ENCODE measurements at regions not wholly inside any gene's neighbourhood (a gene's known extent, or its start where the extent isn't known, plus 50 kb on each side); places are given as distances from the start of the nearest gene placed in this dataset.

DNA sequence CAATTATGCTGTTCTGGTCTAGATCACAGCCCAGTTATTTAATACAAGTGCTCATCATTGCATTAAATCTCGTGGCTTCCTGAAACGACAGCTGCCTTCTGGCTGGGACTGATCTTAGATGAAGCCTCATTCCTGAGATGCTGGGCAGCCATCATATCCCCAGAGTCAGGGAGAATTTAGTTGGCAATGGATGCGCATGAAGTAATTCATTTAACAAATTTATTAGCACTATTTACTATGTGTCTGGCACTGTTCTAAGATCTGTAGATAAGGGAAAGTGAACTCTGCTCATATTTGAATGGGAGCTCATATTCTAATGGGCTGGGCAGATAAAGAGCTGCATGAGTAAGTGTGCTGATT is 244.7 kb downstream of the KCNS3 start:
- no peak for DNase-seq

DNA sequence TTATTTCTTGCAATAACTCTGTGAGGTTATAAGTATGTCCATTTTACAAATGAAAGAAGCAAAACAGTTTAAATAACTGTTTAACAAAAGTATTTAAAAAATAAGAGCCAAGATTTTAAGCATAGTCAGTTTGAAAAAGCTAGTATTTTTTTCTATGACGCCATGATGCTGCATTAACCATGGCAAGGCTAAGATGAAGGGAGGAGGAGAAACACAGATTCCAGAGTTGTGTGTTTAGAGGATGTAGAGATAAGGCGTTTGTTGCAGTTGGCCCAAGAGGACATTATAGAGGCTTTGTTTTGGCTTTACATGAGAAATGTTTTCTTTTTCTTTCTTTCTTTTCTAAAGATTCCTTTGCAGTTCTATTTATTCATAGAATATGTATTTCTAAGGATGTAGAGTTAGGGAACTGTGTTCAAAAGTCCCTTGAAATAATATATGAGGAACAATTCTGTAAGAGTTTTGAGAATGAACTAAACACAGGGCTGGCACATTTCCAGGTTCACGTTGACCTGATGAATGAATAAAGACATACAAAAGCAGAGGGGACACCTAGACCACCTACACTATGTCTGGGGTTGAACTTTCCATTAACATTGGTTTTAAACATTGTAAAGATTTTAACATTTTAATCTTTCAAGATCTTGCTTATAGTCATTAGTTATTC is 244.2 kb downstream of the KCNS3 start:
- DNase-seq = no peak

DNA sequence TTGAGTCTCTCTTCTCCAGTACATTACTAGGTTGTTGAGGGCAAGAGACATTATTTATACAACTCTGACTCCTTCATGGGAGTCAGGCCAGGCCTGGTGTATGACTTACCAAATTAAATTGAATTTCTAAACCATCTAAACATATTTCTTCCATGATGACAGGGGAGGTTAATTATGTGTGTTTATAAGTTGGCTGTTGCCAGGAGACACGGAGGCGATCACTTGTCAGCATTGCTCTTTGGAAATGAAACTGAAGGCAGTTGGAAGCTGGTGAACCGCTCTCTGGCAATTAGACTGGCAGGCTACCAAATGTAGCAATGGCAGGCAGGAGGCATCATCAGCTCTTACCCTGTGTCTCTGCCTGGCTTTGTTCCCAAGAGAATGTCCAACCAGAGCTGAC is 241.4 kb downstream of the KCNS3 start:
- no peak for DNase-seq

DNA sequence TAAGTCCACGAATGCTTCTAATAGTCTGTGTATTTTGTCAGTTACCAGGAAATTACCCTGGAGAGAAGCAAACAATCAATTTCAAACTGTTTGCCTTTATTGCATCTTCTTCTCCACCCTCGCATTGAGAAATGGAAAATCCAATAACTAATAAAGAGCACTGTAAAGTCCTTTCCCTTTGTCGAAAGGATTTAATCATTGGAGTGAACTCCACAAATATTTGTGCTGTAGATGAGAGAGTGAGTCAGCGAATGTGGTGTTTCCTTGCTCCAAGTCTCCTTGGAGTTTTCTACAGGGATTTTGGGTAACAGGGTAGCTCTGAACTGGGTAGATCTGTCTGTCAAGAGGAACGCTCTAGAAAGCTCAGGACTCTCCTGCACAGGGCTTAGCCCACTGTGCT is 240.2 kb downstream of the KCNS3 start:
- DNase-seq = no peak

DNA sequence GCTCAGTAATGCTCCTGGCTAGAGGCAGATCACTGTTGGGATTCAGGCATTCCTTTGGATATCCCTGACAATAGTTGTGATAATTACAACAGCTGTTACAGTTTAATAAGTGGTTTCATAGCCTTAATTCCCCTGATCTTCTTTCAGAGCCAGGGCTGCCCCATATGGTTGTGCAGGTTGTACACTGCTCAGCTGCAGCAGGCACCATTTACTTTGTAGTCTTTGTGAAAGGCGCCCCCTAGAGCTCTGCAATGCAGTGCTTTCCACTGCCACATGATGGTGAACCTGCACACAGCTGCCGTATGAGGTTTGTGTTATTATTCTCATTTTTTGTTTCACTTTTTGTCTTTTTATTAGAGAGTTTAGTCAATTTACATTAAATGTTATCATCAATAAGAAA is 239.1 kb downstream of the KCNS3 start:
- DNase-seq = peak; percentile 57 to 66

DNA sequence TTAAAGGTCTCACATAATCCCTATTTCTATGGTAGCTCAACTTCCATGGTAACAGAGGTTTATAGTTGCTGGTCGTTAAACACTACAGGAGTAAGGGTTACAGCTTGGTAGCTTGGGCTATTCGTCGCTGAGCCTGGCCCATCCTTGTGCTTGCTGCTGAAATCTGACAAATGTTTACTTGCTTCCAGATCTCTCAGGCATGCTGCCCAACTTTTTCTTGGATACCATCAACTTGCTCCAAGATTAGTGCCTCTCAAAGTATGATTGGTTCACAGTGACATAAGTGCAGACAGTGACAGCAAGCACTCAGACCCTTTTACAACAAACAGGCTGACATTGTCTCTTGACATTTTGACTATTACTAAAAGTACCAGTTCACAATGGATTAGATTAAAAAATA is 231.8 kb downstream of the KCNS3 start:
- no peak for DNase-seq

DNA sequence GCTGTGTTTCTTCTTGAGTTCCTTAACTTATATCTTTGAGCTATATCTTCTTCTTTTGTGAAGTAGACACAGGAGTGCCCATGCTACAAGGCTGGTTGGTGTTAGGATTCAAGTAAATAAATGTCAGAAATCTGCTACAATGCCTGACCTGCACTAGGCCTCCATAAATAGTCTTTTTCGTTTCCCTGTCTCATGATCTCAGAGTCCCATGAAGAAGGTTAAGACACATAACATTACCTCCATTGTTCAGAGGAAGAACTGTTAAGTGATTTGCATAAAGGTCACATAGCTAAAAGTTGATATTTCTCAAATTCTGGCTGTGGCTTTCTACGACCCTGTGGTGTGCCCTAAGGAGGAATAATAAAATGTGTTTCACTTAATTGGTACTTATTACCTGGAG is 228.4 kb downstream of the KCNS3 start:
- no peak for DNase-seq

DNA sequence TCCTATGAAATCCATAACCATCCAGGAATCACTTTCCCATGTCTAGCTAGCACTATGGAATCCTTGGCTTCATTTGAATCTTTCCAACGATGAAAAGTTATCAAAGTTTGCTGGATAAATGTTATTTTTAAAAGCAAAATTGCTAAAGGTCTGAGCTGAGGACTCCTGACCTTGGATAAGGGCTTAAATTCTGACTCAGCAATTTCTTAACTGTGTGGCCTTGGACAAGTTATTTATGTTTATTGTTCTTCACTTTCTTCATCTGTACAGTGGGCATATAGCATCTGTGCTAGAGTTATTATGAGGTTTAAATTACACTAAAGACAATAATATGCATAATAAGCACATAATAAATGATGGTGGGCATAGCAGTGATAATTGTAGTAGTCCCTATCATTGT is 227.5 kb downstream of the KCNS3 start:
- DNase-seq = no peak

DNA sequence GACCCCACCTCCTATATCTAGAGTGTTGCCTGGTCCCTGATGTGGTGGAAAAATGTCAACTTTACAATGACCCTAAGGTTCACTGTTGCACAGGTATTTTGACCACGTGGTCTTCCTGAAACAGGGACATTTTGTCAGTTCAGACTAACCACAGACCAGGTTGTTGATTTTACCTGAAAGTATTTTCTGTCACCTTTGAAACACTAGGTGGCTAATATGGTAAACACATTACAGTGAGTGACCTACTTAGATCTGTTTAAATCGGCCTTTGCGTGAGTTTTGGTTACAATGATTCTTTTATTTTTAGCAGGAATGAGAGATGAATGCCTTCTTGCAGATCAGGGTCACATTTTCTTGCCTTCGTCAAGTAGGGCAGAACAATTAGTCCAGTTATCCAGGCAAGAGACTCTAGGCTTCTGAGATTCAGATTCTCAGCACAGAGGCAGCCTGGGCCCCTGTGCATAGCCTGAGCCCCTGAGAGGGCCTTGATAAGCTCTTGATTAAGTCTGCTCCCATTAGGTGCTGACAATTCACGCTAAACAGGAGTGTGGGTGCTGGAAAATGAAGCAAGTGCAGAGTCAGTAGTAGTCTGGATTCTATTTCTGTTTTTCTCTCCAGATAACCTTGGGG is 226.2 kb downstream of the KCNS3 start:
- DNase-seq = no peak

DNA sequence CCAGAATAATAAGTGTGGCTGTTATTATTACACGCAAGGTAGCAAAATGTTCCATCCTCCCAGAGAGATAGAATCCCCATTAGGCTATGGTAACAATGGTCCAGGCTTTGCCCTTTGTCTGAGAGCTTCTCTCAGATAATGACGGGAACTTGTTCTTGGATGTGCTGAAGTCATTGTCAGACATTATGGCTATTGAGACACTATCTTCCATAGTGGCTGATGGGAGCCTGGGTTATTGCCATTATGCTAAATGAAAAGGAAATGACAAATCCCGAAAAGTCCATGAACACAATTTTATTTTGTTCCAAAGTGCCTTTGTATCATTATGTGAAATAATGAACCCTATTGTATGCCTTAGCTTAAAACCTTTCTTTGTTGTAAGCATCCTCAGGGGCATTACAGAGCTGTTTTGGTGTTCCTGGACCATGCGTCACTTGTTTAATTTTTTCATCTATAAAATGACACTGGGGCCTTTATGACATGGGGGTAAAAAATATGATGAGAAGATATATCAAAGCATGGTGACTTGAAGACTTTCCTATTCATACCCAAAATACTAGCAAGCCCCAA is 218.5 kb downstream of the KCNS3 start:
- no peak for DNase-seq

DNA sequence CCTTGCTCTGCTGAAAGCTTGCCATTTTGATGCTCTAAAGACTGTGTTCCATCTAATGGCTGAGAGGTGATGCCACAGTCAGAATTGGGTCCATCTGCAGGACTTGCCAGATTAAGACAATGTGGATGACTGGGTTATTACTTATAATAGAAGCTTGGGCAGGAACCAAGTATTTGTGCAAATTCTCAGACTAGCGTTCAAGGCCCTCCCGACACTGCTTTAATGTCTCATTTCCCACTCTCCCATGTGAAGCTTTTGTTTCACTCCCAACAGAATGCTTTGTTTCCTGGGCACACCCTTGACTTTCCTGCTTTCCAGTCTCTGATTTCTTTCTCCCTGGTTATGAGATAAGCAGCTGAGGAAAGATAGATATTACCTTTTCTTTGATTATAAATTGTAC is 215.8 kb downstream of the KCNS3 start:
- no peak for DNase-seq

DNA sequence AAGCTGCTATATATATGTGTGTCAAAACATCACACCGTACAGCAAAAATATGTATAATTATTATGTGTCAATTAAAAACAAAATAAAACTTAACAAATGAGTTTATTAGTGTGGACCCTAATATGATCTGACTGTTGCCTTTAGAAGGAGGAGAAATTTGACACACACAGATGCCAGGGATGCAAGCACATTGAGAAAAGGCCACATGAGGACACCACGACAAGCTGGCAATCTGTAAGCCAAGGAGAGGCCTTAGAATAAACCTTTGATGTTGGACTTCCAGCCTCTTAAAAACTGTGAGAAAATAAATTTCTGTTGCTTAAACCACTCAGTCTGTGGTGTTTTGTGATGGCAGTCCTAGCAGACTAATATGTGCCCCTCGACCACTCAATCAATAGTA is 214.7 kb downstream of the KCNS3 start:
- no peak for DNase-seq

DNA sequence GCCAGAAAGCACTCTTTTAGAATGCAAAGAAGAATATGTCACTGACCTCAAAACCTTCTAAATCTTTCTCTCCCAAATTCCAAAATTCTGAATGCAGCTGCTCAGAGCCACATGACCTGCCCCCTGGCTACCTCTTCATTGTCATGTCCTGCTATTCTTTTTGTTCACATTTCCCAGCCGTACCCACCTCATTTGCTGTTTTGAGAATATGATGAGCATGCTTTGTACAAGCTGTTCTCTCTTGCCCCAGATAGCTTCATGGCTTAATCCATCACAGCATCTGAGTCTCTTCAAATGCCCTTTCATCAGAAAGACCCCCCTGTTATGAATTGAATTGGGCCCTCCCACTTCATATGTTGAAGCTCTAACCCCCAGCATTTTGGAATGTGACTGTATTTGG is 214.3 kb downstream of the KCNS3 start:
- no peak for DNase-seq

DNA sequence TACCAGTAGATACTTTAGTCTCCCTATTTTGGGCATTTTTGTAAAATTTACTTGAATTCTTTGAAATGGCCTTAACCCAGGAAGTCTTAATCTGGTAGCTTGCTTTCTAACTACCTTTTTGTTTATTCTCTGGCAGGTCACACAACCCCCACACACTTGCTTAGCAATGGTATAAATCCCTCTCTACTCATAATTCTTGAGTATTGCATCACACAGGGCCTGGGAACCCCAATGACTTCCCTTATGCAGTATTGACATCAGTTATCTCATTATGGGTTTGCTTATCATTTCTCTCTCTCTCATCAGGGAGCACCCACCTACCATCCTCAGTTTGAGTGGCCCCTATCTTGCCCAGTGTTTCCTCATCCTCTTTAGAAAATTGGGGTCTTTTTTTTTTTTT is 207.1 kb downstream of the KCNS3 start:
- DNase-seq = no peak

DNA sequence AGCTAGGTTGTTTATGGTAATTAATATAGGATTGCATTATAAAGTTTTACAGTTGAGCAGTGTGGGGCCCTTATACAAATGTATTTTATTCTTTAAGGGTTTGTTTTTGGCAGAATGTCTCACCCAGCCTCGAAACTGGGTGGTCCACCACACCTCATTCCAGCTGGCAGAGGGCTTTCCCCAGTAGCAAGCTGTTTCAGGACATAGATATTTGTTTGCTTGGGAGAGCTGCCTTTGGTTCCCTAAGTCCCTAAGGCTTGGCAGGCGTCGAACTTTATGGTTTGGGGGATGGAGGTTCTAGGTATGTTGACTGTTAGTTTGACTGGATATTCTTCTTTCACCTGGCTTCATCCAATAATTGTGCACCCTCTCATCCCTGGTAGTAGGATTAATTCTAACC is 205.9 kb downstream of the KCNS3 start:
- no peak for DNase-seq

DNA sequence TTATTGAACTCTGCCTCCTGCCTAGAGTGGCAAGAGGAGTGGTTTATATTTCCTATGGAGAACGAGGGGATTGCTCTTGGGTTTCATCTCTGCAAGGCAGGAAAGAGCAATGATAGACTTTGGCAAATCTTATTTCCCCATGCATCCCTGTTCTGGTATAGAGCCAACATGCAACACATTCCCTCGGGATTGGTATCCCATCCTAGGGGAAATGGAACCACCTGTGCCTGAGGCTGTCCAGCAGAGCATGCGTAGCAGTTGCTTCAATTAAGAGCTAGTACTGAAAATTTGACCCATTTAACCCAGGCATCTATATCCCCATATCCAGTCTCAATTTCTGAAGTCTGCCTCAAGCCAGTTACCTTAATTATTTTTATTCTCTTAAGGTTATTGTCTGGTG is 205.3 kb downstream of the KCNS3 start:
- no peak for DNase-seq

DNA sequence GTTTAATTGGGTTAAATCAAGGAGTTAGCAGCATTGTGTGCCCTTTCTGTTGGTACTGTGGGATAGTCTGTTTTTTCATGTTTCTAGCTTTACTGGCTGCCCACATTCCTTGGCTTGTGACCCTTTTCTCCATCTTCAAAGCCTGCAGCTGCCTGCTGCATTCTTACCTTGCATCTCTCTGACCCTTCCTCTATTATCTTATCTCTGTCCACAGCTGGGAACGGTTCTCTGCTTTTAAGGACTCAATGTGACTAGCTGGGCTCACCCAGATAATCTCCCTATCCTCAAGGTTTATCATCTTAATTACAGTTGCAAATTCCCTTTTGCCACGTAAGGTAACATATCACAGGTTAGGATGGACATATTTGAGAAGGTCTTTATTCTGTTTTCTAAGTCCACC is 199.7 kb downstream of the KCNS3 start:
- DNase-seq = no peak

DNA sequence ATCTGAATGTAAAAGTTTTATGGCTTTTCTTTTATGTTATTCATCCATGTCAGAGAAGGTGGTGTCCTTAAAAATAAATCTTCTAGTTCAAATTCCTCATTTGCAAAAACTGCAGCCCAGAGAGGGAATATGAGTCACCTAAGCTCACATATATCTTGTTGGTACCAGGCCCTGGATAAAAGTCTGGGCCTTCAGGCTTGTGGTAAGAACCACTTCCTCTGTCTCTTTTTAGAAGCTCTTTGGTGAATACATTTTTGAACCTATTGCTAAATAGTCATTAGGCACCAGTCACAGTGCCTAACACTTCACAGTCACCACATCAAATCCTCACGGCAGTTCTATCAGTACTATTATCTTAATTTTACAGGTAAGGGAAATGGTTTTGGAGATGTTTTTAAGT is 199.2 kb downstream of the KCNS3 start:
- DNase-seq = peak; percentile 95 to 96

DNA sequence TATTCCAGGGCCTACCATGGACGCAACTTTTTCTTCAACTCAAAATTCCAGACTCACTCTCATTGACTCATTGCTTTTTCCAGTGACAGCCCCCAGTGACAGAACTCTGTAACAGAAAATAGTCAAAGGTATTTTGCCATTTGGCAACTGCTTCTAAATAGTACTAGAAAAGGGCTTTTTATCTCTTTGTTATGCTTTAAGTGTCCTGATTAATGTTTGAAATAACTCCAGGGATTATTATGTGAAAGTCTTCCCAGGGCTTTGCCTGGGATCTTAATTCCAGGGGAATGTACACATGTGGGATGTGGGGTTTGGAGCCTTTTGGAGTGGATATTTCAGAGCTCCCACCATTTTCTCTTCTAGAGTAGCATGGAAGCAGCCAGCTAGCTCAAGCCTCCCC is 198.8 kb downstream of the KCNS3 start:
- no peak for DNase-seq

DNA sequence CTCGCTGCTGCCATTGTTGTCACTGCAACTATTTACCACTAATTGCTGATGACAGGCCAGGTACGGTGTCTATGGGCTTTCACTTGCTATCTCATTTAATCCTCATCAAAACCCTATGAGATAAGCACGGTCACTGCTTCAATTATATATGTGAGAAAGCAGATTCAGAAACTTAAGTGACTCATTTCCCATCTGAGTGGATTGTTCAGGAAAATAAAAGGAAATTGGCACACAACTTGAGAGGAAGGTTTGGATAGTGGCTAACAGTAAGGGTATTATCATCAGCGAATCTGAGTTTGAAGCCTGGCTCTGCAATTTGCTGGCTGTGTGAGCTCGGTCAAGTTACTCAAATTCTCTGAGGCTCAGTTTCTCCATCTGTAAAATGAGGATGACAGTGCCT is 196.0 kb downstream of the KCNS3 start:
- DNase-seq = no peak

DNA sequence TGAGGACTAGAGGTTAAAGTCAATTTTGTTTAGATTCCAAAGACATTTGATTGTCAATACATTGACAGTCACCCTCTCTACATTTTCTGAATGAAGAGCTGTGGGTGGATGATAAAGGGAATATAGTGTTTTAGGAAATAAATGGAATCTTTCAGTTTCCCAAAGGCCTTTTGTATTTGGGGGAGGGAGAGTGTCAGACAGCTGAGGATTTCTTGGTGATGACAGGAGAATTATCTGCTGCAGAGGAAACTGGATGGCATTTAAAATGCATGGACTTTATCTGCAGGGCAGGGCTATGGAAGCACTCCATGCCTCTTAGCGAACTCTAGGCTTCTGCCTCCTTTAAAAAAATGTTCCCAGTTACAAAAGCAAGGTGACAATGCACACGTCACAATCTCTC is 195.1 kb downstream of the KCNS3 start:
- DNase-seq = no peak

DNA sequence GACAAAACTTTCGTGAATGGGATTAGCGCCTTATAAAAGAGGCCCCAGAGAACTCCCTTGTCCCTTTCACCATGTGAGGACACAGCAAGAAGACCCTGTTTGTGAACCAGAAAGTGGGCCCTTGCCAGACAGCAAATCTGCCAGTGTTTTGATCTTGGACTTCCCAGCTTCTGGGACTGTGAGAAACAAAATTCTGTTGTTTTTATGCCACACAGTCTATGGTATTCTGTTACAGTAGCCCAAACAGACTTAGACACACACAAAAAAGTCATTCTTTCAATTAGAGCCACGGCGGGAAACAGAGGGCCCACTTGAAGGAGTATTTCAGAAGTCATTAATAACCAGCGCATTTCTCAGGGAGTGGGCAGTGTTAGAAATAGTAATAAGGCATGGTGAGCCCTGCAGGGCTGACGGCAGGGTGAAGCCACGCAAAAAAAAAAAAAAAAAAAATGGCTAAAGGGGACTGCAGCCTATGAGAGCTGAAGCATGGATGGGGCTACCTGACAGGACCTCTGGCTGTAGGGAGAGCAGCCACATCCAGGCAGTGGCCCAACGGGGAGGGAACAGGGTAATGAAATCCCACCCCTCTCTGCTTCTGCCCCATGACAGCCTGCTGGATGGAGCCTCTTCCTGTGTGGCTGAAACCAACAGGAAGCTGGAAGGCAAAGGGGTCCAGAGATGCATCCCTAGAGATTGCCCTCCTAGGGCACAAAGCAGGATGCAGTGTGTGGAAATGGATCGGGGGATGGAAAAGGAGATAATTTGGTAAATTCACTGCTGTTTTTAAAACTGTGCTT is 189.3 kb downstream of the KCNS3 start:
- peak in 1 of 2 experiments; percentile 13 for DNase-seq

DNA sequence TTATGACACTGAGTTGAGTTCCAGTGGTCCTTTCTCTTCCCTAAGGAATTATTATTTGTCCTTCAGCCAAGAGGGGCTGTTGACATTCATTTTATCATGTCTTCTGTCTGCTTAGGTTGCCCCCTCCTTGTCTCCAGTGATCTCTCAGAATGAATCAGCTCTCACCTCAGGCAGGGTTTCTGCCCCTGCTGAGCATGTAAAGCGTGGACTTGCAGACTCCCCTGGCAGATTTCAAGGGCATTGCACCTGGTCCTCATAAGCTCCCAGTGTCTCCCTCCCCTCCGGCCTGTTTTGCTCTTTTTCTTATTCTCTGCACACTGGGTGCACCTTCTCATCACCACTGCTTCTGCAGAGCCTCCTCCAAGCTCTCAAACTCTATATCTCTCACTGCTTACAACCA is 188.4 kb downstream of the KCNS3 start:
- no peak for DNase-seq

DNA sequence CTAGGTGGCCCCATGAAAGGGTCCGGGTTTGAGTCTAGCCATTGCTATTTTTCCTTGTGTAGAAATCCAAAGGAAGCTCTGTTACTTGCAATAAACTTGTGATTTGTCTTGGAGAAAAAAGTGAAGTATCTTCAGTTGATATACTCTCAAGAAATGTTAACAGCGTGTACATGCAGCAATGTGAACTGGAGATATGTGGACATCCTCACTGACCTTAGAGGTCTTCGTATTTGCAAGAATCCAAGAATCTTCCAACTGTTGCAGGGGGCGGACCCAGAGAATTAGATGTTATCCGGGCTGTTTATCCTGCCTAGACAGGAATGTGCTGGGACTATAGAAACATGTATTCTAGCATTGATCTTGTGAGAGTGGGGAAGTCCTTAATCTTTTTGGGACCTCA is 187.6 kb downstream of the KCNS3 start:
- no peak for DNase-seq
